ENCODE measurements at regions not wholly inside any gene's neighbourhood (a gene's known extent, or its start where the extent isn't known, plus 50 kb on each side); places are given as distances from the start of the nearest gene placed in this dataset.

GRCh38 chr2:118698564-118698963, 148.9 kb downstream of the EN1 start:
- DNase-seq (ENCODE audit: low read depth in 2 of 2): no peak

- DNase-seq (ENCODE audit: low read depth in 2 of 2): no peak
These were observed 149.7 kb downstream of the EN1 start for GRCh38 chr2:118697781-118698180.

- no peak for DNase-seq (ENCODE audit: low read depth in 2 of 2)
These were observed 150.5 kb downstream of the EN1 start for GRCh38 chr2:118696786-118697465.

GRCh38 chr2:118693287-118693822, 154.1 kb downstream of the EN1 start:
- DNase-seq (ENCODE audit: low read depth in 2 of 2): no peak

GRCh38 chr2:118689874-118690273, 157.6 kb downstream of the EN1 start:
- no peak for DNase-seq (ENCODE audit: low read depth in 2 of 2)

DNA sequence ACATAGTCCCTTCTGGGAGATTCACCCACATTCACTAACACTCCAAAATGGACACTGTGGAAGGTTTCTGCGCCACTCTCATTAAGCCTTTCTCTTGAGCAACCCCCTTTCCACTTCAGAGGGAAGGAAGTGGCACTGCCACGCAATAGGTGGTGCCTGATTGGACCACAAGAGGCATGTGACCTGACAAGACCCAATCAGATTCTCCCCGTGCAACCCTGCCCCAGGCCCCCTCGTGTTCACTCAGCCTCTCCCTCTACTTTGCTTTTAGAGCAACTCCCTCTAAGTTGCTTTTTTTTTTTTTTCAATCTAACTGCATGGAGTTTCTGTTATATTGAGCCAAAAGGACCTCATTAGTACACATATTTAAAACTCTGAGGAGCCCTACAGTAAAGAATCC, 158.0 kb downstream of the EN1 start:
- no peak for DNase-seq (ENCODE audit: low read depth in 2 of 2)

DNA sequence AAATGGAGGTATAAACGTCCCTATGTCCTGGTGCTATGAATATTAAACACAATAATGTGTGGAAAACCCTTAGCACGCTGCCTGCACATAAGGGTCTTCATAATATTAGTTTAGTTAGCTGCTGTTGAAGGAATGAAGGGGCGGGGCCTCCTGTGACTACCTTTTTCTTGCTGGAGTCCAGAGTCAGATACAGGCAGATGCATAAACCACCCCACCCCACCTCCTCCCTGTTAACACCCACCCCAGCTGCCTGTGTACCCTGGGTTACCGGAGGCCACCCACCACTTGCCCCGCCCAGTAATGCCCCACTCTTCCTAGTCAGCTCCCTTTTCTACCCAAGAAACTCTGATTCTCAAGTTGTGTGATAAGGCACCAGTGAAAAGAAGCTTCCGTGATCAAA, 158.4 kb downstream of the EN1 start:
- no peak for DNase-seq (ENCODE audit: low read depth in 2 of 2)

- no peak for DNase-seq (ENCODE audit: low read depth in 2 of 2)
These were observed 159.8 kb downstream of the EN1 start for GRCh38 chr2:118687698-118688097.

DNA sequence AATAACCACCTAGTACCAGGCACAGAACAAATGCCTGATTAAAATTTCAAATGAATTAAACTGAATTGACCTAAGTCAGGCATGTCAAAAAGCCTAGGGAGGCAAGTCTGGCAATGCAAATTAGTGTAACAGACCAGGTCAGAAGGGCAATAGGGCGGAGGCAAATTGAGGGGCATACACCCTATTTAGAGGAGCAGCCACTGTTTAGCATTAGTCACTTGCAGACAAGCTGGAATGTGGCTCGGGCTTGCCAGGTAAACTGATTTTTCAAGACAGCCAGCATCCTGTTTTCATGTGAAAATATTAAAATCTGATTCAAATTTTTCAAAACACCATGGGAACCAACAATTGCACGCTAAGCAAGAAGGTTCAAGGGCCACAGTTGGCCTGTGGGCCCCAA, 160.3 kb downstream of the EN1 start:
- no peak for DNase-seq (ENCODE audit: low read depth in 2 of 2)

- DNase-seq (ENCODE audit: low read depth in 2 of 2): no peak
These were observed 161.1 kb downstream of the EN1 start for GRCh38 chr2:118686346-118686745.

DNA sequence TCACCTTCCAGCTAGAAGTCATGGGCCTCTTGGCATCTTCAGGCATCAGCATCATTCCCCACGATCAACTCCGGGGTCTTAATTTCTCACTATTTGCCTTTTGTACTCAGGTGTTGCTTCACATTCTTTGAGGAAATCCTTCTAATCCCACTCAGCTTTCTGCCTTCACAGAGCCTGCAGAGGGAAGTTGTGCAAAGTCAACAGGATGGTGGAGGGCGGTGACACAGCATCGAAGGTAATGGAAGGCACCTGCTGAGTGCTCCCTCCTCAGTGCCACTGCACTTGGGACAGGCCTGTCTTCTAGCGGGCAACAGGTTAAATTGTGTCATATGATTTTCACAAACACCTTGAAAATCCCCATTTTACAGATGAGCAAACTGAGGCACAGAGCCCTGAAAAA, 164.0 kb downstream of the EN1 start:
- DNase-seq (ENCODE audit: low read depth in 2 of 2): no peak

DNA sequence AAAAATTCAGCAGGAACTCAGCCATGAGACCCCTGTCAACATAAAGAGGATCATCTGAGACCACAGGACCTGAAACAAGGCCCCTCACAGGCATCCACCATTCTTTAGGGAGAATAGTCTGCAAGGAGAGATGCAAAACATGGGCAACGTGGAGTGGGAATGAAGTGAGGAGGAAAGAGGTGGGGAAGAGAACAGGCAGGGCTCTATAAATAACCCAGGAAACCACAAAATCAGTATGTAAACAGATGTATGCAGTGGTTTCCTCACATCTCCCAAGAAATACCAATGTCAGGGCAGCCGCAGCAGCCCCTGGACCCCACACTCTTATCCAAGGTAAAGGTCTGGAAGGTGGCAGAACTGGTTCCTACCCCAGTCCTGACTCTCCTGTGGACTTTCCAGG, 168.5 kb downstream of the EN1 start:
- DNase-seq (ENCODE audit: low read depth in 2 of 2): no peak

DNA sequence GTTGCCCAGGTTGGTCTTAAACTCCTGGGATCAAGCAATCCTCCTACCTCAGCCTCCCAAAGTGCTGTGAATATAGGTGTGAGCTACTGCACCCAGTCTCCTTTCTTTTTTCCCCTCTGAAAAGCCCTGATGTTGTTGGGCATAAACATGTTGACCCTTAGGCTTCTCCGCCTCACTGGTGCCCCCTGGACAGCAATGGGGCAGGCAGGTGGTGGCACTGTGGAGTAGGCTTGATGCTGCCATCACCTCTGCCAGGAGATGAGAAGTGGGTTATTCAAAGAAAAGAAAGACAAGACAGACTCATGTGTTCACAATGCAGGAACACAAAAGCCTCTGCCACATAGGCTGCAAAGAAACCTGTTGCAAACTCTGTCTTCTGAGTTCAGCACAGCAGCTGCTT, 169.9 kb downstream of the EN1 start:
- no peak for DNase-seq (ENCODE audit: low read depth in 2 of 2)

GRCh38 chr2:118675531-118675930, 171.9 kb downstream of the EN1 start:
- no peak for DNase-seq (ENCODE audit: low read depth in 2 of 2)

GRCh38 chr2:118672571-118673158, 174.8 kb downstream of the EN1 start:
- DNase-seq (ENCODE audit: low read depth in 2 of 2): no peak

- no peak for DNase-seq (ENCODE audit: low read depth in 2 of 2)
These were observed 175.6 kb downstream of the EN1 start for GRCh38 chr2:118671701-118672454.

DNA sequence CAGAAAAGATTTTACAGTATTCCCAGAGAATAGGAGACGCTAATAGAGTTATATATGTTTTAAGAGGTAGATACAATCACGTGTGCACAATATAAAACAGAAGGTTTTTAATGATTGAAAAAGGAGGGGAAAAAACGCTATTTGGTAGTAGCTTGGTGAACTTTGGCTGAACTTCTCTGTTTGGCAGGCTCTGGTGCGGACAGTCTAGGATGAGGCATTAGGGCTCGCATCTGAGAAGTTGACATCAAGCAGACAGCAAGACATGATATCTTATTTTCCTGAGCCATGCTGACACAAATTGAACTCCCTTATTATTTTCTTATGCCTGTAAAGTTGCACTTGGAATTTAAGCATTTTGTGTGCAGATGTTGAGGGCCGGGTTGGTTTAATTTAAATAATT, 176.6 kb downstream of the EN1 start:
- no peak for DNase-seq (ENCODE audit: low read depth in 2 of 2)

GRCh38 chr2:118670276-118670675, 177.2 kb downstream of the EN1 start:
- DNase-seq (ENCODE audit: low read depth in 2 of 2): no peak

DNA sequence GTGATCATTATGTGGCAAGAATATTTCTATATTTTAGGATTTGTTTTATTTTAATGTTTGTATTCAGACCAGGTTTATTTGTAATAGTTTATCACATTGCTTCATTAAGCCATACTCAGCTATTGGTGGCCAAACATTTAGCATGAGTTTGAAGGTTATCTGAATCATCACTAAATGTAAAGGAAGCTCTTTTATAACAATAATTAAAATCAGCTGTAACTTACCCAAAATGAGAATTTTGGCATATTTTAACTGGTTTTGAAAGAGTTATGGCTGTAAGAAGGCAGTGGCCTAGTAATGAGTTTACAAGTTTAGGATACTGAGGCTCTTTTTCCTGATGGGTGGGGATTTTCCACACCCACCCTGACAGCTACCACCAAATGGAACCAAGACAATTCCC, 177.8 kb downstream of the EN1 start:
- DNase-seq (ENCODE audit: low read depth in 2 of 2): no peak

DNA sequence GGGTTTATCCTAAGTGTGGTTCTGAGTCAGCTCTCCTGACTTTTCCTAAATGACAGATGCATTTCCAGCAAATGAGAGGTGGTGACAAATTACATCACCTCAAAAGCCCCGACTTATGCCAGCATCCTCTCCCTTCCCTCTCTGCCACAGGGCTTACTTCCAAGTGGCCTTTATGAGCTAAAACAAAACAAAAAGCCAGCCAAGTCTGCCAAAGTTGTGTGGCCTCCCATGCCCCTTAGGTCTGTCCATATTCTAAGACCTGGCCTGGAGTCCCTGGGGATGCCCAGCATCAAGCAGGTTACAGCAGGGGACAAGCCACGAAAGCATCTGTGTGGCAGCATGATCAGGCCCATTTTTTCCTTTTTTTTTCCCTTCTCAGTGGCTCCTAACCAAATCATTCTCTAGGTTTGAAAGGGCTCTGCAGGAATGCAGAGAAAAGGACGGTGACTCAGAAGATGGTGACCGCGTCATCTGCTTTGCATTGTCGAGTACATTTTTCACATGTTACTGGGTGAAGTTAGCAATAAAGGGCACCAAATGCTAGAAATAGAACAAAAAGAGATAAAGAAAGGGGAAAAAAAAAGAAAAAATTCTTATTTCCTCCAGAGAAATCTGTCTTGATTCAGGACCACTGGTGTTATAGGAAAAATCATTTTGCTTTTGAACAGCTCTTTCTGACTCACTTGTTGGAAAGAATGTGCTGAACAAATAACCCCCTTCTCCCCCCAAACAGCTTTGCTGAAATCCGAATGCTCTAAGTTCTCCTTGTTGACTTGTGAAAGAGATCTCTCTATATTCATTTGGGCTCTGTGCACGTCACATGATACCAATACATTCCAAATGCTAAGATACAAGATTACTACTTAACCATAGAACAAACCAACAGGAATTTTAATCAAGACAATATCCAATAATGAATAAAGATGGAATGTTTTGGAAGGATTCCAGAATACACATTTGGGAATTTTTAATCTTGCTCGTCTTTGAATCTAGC, 178.7 kb downstream of the EN1 start:
- DNase-seq (ENCODE audit: low read depth in 2 of 2): no peak

- no peak for DNase-seq (ENCODE audit: low read depth in 2 of 2)
These were observed 179.5 kb downstream of the EN1 start for GRCh38 chr2:118667964-118668363.

DNA sequence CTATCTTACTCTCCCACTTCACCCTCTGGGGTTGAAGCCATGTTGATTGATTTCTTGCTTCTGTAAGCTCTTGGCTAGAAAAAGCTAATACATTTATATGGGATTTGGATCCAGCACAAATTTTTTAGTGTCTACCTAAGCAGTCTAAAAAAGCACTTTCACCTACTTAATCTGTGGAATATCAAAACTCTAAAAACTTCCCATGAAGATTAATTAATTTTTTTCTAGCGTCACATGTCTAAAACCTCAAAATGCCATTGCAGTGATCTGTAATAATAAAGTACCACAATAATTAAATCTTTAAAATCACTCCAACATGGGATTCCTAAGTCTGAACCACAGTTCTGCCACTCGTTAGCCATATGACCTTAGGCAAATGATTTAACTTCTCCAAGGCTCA, 180.1 kb downstream of the EN1 start:
- no peak for DNase-seq (ENCODE audit: low read depth in 2 of 2)

Measured in stimulated activated CD4-positive, alpha-beta T cell treated with anti-CD3 and anti-CD28 coated beads, Interleukin-1b, Interleukin-23, amount 100 ng/mL, for 4 hours (primary cell).